OCI-LY1 (cell line): ENCODE measurements at regions not wholly inside any gene's neighbourhood (a gene's known extent, or its start where the extent isn't known, plus 50 kb on each side); places are given as distances from the start of the nearest gene placed in this dataset.

Experiments used
- CTCF ChIP-seq: fragments of 200-600 bp; sonication (generic), shearing (Covaris generic); IDR thresholded peaks from 2 replicates; pipeline ENCODE4 v1.5.1; 2017; ENCODE audit warnings: mild to moderate bottlenecking, antibody characterized with exemption, low read length, moderate library complexity, mixed read lengths
- EZH2 ChIP-seq: fragments of 200-600 bp; sonication (generic), shearing (Covaris generic); IDR thresholded peaks from 2 replicates; pipeline ENCODE4 v1.8.0; 2017; ENCODE audit warnings: borderline replicate concordance, mixed run types, mild to moderate bottlenecking, antibody characterized with exemption, low read length, moderate library complexity, mixed read lengths

GRCh38 chr3:82082796-82083195, 321.4 kb upstream of the GBE1 start:
- TF ChIP-seq CTCF (no peak), EZH2 (no peak)
